ENCODE measurements at regions not wholly inside any gene's neighbourhood (a gene's known extent, or its start where the extent isn't known, plus 50 kb on each side); places are given as distances from the start of the nearest gene placed in this dataset.

- in situ Hi-C loops (cut with HindIII; ENCODE audit: low sequenced_read_pairs), result no loop called here
- no peak for DNase-seq (ENCODE audit: low spot score)
These were observed 118.4 kb downstream of the PTPRS start for GRCh38 chr19:5222178-5222577.

GRCh38 chr19:5220866-5221265, 119.7 kb downstream of the PTPRS start:
- in situ Hi-C loops (cut with HindIII; ENCODE audit: low sequenced_read_pairs), result no loop called here

GRCh38 chr19:5220361-5220760, 120.3 kb downstream of the PTPRS start:
- in situ Hi-C loops (cut with HindIII; ENCODE audit: low sequenced_read_pairs), result no loop called here
- DNase-seq (ENCODE audit: low spot score), result no peak

More at GRCh38 chr19:5220866-5221265, 119.7 kb downstream of the PTPRS start:
- no peak for DNase-seq (ENCODE audit: low spot score)

GRCh38 chr19:5219551-5220304, 120.9 kb downstream of the PTPRS start:
- no peak for DNase-seq (ENCODE audit: low spot score)
- in situ Hi-C loops (cut with HindIII; ENCODE audit: low sequenced_read_pairs), result no loop called here

GRCh38 chr19:5218963-5219530, 121.6 kb downstream of the PTPRS start:
- no peak for DNase-seq (ENCODE audit: low spot score)
- in situ Hi-C loops (cut with HindIII; ENCODE audit: low sequenced_read_pairs), result no loop called here

GRCh38 chr19:5218255-5218855, 122.3 kb downstream of the PTPRS start:
- no peak for DNase-seq (ENCODE audit: low spot score)
- in situ Hi-C loops (cut with HindIII; ENCODE audit: low sequenced_read_pairs), result no loop called here

GRCh38 chr19:5217171-5217570, 123.4 kb downstream of the PTPRS start:
- no peak for DNase-seq (ENCODE audit: low spot score)
- in situ Hi-C loops (cut with HindIII; ENCODE audit: low sequenced_read_pairs), result no loop called here

GRCh38 chr19:5216141-5216847, 124.3 kb downstream of the PTPRS start:
- in situ Hi-C loops (cut with HindIII; ENCODE audit: low sequenced_read_pairs), result no loop called here
- no peak for DNase-seq (ENCODE audit: low spot score)

- no peak for DNase-seq (ENCODE audit: low spot score)
- in situ Hi-C loops (cut with HindIII; ENCODE audit: low sequenced_read_pairs), result no loop called here
These were observed 125.2 kb downstream of the PTPRS start for GRCh38 chr19:5215431-5215830.

GRCh38 chr19:5214902-5215301, 125.7 kb downstream of the PTPRS start:
- DNase-seq (ENCODE audit: low spot score), result no peak
- in situ Hi-C loops (cut with HindIII; ENCODE audit: low sequenced_read_pairs), result no loop called here

- in situ Hi-C loops (cut with HindIII; ENCODE audit: low sequenced_read_pairs), result no loop called here
- DNase-seq (ENCODE audit: low spot score), result no peak
These were observed 126.2 kb downstream of the PTPRS start for GRCh38 chr19:5214371-5214770.

- in situ Hi-C loops (cut with HindIII; ENCODE audit: low sequenced_read_pairs), result no loop called here
- no peak for DNase-seq (ENCODE audit: low spot score)
These were observed 126.9 kb downstream of the PTPRS start for GRCh38 chr19:5213667-5214066.

GRCh38 chr19:5212101-5212500, 128.5 kb downstream of the PTPRS start:
- no peak for DNase-seq (ENCODE audit: low spot score)
- in situ Hi-C loops (cut with HindIII; ENCODE audit: low sequenced_read_pairs), result no loop called here

GRCh38 chr19:5211217-5211822, 129.3 kb downstream of the PTPRS start:
- in situ Hi-C loops (cut with HindIII; ENCODE audit: low sequenced_read_pairs), result no loop called here
- DNase-seq (ENCODE audit: low spot score), result no peak

- in situ Hi-C loops (cut with HindIII; ENCODE audit: low sequenced_read_pairs), result no loop called here
- no peak for DNase-seq (ENCODE audit: low spot score)
These were observed 130.1 kb downstream of the PTPRS start for GRCh38 chr19:5210556-5210955.

GRCh38 chr19:5207806-5208205, 132.8 kb downstream of the PTPRS start:
- in situ Hi-C loops (cut with HindIII; ENCODE audit: low sequenced_read_pairs), result no loop called here

GRCh38 chr19:5206751-5207075, 133.9 kb downstream of the PTPRS start:
- in situ Hi-C loops (cut with HindIII; ENCODE audit: low sequenced_read_pairs), result no loop called here
- DNase-seq (ENCODE audit: low spot score), result no peak

More at GRCh38 chr19:5207806-5208205, 132.8 kb downstream of the PTPRS start:
- DNase-seq (ENCODE audit: low spot score), result no peak

GRCh38 chr19:5205937-5206750, 134.5 kb downstream of the PTPRS start:
- DNase-seq (ENCODE audit: low spot score), result no peak
- in situ Hi-C loops (cut with HindIII; ENCODE audit: low sequenced_read_pairs), result no loop called here

GRCh38 chr19:5205381-5205780, 135.2 kb downstream of the PTPRS start:
- in situ Hi-C loops (cut with HindIII; ENCODE audit: low sequenced_read_pairs), result no loop called here
- DNase-seq (ENCODE audit: low spot score), result no peak

All from G401 (cell line).